ENCODE measurements at regions not wholly inside any gene's neighbourhood (a gene's known extent, or its start where the extent isn't known, plus 50 kb on each side); places are given as distances from the start of the nearest gene placed in this dataset.

GRCh38 chr6:2439632-2440031 is 194.2 kb upstream of the GMDS start:
- TF ChIP-seq POLR2A (IDR thresholded peaks at IDR 0.05) (no peak), CTCF (IDR thresholded peaks at IDR 0.05) (no peak)
- 91 to 93% (median 92%) methylated on average over 6 of the region's 6 CpGs for WGBS, 4 donors

GRCh38 chr6:2439082-2439481 is 193.7 kb upstream of the GMDS start:
- no peak overlapping the region for H3K27ac ChIP-seq
- WGBS, 4 donors: 90 to 96% (median 95%) methylated on average over 2 of the region's 2 CpGs
- intact Hi-C loops (cut with DNase I): no loop called here
- TF ChIP-seq POLR2A (IDR thresholded peaks at IDR 0.05) (no peak), CTCF (IDR thresholded peaks at IDR 0.05) (no peak)
- H3K4me1 ChIP-seq: no peaks in the 10 kb centered on the region
- peaks cover 0 to 5% (median 0%) of the 10 kb centered on the region in 9 donors for H3K36me3 ChIP-seq
- no peak for ATAC-seq
- H3K9me3 ChIP-seq: no peaks in the 10 kb centered on the region
- DNase-seq: no peak
- no peaks in the 10 kb centered on the region for H3K27me3 ChIP-seq
- H3K4me3 ChIP-seq: no peak overlapping the region

More at GRCh38 chr6:2439632-2440031, 194.2 kb upstream of the GMDS start:
- ATAC-seq (no peak), DNase-seq (no peak)
- Histone ChIP-seq H3K36me3 (peaks cover 0 to 5% (median 0%) of the 10 kb centered on the region in 9 donors), H3K4me1 (no peaks in the 10 kb centered on the region), H3K27me3 (no peaks in the 10 kb centered on the region), H3K27ac (no peak overlapping the region), H3K4me3 (no peak overlapping the region), H3K9me3 (no peaks in the 10 kb centered on the region)
- intact Hi-C loops (cut with DNase I): loop anchor here in 3 of 10 donors (10.0 kb wide), 2 partner anchors 835 to 845 kb away; partner anchors contain the start of gene FOXC1 (in 1 of the 3)

DNA sequence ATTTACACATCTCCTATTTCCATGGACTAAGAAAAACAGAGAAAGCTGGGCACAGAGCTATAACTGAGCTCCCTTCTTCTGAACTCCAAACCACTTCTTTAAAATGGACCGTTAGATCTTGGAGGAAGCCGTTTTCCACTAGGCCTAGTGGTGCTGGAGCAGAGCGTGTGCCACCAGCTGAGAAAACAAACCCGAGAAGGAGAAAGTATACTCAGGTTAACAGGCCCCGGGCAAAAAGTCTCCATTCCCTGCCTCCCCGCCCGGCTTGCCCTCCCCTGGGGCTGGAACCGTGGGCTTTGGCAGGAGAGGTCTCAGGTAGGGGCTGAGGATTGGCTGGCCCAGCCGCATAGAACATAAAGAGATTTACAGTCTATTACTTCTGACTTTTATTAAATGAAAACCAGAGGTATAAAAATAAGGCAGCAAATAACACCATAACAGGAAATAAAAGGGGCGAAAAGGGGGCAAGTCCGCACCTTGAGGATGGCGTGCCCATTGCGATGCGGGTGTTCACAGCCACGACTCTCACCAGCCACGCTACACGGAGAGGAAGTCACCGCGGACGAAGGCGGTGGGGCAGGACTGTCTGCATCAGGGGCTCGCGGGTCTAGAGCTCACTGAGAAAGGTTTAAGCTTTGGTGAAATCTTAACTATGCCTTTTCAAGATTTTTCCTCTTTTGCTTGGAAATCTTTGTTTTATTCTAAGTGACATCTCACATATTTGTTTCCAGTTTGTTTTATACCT is 191.2 kb upstream of the GMDS start:
- DNase-seq (no peak), ATAC-seq (no peak)
- Histone ChIP-seq H3K9me3 (no peaks in the 10 kb centered on the region), H3K4me1 (no peaks in the 10 kb centered on the region), H3K36me3 (no peaks in the 10 kb centered on the region), H3K27ac (no peak overlapping the region), H3K27me3 (no peaks in the 10 kb centered on the region), H3K4me3 (no peak overlapping the region)
- intact Hi-C loops (cut with DNase I): no loop called here
- WGBS, 4 donors: 92 to 97% (median 95%) methylated on average over 23 of the region's 23 CpGs
- no peak for TF ChIP-seq CTCF (IDR thresholded peaks at IDR 0.05)
- TF ChIP-seq POLR2A (IDR thresholded peaks at IDR 0.05): no peak

- Histone ChIP-seq H3K4me1 (no peaks in the 10 kb centered on the region), H3K4me3 (no peak overlapping the region), H3K27ac (no peak overlapping the region), H3K9me3 (no peaks in the 10 kb centered on the region), H3K27me3 (no peaks in the 10 kb centered on the region), H3K36me3 (no peaks in the 10 kb centered on the region)
- ATAC-seq (no peak), DNase-seq (no peak)
- TF ChIP-seq POLR2A (IDR thresholded peaks at IDR 0.05) (no peak), CTCF (IDR thresholded peaks at IDR 0.05) (no peak)
- intact Hi-C loops (cut with DNase I): no loop called here
- WGBS, 4 donors: 75 to 78% (median 76%) methylated on average over 9 of the region's 9 CpGs
These were observed 189.9 kb upstream of the GMDS start for GRCh38 chr6:2435323-2435722.
